ENCODE measurements at regions not wholly inside any gene's neighbourhood (a gene's known extent, or its start where the extent isn't known, plus 50 kb on each side); places are given as distances from the start of the nearest gene placed in this dataset.

- no peak for TF ChIP-seq CTCF (IDR thresholded peaks at IDR 0.05; ENCODE audit: insufficient read depth, low read depth, low read length, missing control alignments)
- DNase-seq (ENCODE audit: low read depth): no peak
- no peak overlapping the region for H3K4me3 ChIP-seq (ENCODE audit: low read depth, low read length)
These were observed 58.6 kb upstream of the XPA start for GRCh38 chr9:97755618-97756267.

- no peak for TF ChIP-seq CTCF (IDR thresholded peaks at IDR 0.05; ENCODE audit: insufficient read depth, low read depth, low read length, missing control alignments)
- no peak overlapping the region for H3K4me3 ChIP-seq (ENCODE audit: low read depth, low read length)
- no peak for DNase-seq (ENCODE audit: low read depth)
These were observed 59.9 kb upstream of the XPA start for GRCh38 chr9:97756991-97757390.

GRCh38 chr9:97758334-97758916 lies 61.3 kb upstream of the XPA start:
- no peak overlapping the region for H3K4me3 ChIP-seq (ENCODE audit: low read depth, low read length)
- no peak for DNase-seq (ENCODE audit: low read depth)
- TF ChIP-seq CTCF (IDR thresholded peaks at IDR 0.05; ENCODE audit: insufficient read depth, low read depth, low read length, missing control alignments): no peak

- TF ChIP-seq CTCF (IDR thresholded peaks at IDR 0.05; ENCODE audit: insufficient read depth, low read depth, low read length, missing control alignments): no peak
- no peak overlapping the region for H3K4me3 ChIP-seq (ENCODE audit: low read depth, low read length)
- DNase-seq (ENCODE audit: low read depth): no peak
These were observed 62.6 kb upstream of the XPA start for GRCh38 chr9:97759581-97760288.

- H3K4me3 ChIP-seq (ENCODE audit: low read depth, low read length): no peak overlapping the region
- TF ChIP-seq CTCF (IDR thresholded peaks at IDR 0.05; ENCODE audit: insufficient read depth, low read depth, low read length, missing control alignments): no peak
- no peak for DNase-seq (ENCODE audit: low read depth)
These were observed 64.0 kb upstream of the XPA start for GRCh38 chr9:97761056-97761598.

GRCh38 chr9:97761879-97762278 lies 64.7 kb upstream of the XPA start:
- no peak for DNase-seq (ENCODE audit: low read depth)
- TF ChIP-seq CTCF (IDR thresholded peaks at IDR 0.05; ENCODE audit: insufficient read depth, low read depth, low read length, missing control alignments): no peak
- H3K4me3 ChIP-seq (ENCODE audit: low read depth, low read length): no peak overlapping the region
